Activated naive CD8-positive, alpha-beta T cell treated with anti-CD3 and anti-CD28 coated beads, Interleukin-2, amount 50 U/mL, for 16 hours (primary cell): ENCODE measurements at regions not wholly inside any gene's neighbourhood (a gene's known extent, or its start where the extent isn't known, plus 50 kb on each side); places are given as distances from the start of the nearest gene placed in this dataset.
"Not testable (repeated sequence)": the region's sequence is repeated elsewhere in the genome, so short reads cannot be mapped to it uniquely, and the experiment has no call there.

Experiments
- DNase-seq: peaks from one replicate; pipeline ENCODE4 v3.0.0-alpha.2; 2020; ENCODE audit warnings: low read depth, low spot score

- DNase-seq: no peak
These were observed 161.6 kb downstream of the GLUL start for GRCh38 chr1:182229921-182230491.

- DNase-seq: no peak
These were observed 162.1 kb downstream of the GLUL start for GRCh38 chr1:182229451-182229850.

- no peak for DNase-seq
These were observed 163.6 kb downstream of the GLUL start for GRCh38 chr1:182227864-182228547.

GRCh38 chr1:182226618-182227017, 165.0 kb downstream of the GLUL start:
- DNase-seq: no peak

- not testable (repeated sequence) for DNase-seq
These were observed 164.2 kb upstream of the ZNF648 start for GRCh38 chr1:182225755-182226154.

GRCh38 chr1:182221990-182222389, 160.5 kb upstream of the ZNF648 start:
- not testable (repeated sequence) for DNase-seq

- not testable (repeated sequence) for DNase-seq
These were observed 159.9 kb upstream of the ZNF648 start for GRCh38 chr1:182221367-182221766.

- DNase-seq: no peak
These were observed 156.5 kb upstream of the ZNF648 start for GRCh38 chr1:182217967-182218366.

- no peak for DNase-seq
These were observed 155.6 kb upstream of the ZNF648 start for GRCh38 chr1:182217071-182217470.

- DNase-seq: no peak
These were observed 154.3 kb upstream of the ZNF648 start for GRCh38 chr1:182215764-182216163.

- no peak for DNase-seq
These were observed 151.7 kb upstream of the ZNF648 start for GRCh38 chr1:182213163-182213562.

GRCh38 chr1:182211386-182211785, 149.9 kb upstream of the ZNF648 start:
- DNase-seq: no peak

- no peak for DNase-seq
These were observed 148.9 kb upstream of the ZNF648 start for GRCh38 chr1:182210417-182210816.

- no peak for DNase-seq
These were observed 145.8 kb upstream of the ZNF648 start for GRCh38 chr1:182207300-182207699.

- DNase-seq: no peak
These were observed 145.2 kb upstream of the ZNF648 start for GRCh38 chr1:182206626-182207239.

GRCh38 chr1:182205351-182206022, 144.0 kb upstream of the ZNF648 start:
- no peak for DNase-seq

GRCh38 chr1:182203191-182203875, 141.8 kb upstream of the ZNF648 start:
- DNase-seq: no peak

GRCh38 chr1:182201490-182201889, 140.0 kb upstream of the ZNF648 start:
- not testable (repeated sequence) for DNase-seq

GRCh38 chr1:182200025-182200812, 138.7 kb upstream of the ZNF648 start:
- DNase-seq: no peak

GRCh38 chr1:182198006-182198605, 136.6 kb upstream of the ZNF648 start:
- DNase-seq: no peak
